Thyroid gland (tissue), 4 donors: ENCODE measurements at regions not wholly inside any gene's neighbourhood (a gene's known extent, or its start where the extent isn't known, plus 50 kb on each side); places are given as distances from the start of the nearest gene placed in this dataset.

Experiments used
- DNase-seq, 2 donors: peaks; one replicate each; pipeline ENCODE4 v3.0.0-alpha.2; 2019
- H3K27ac ChIP-seq, 3 donors: fragments of 200-600 bp; sonication (generic); 1 replicate in 2 of 3; 2 replicates in 1 of 3; pipeline ENCODE4 v1.5.1; 2016 to 2019; ENCODE audit warnings: mild to moderate bottlenecking in 1 of 3, moderate library complexity in 1 of 3
- H3K27me3 ChIP-seq: fragments of 200-600 bp; sonication (generic); one replicate; pipeline ENCODE4 v1.5.1; 2019
- H3K36me3 ChIP-seq, 2 donors: fragments of 200-600 bp; sonication (generic); one replicate each; pipeline ENCODE4 v1.5.1; 2016 to 2019
- H3K4me1 ChIP-seq, 2 donors: fragments of 200-600 bp; sonication (generic); one replicate each; pipeline ENCODE4 v1.5.1; 2017 to 2019
- H3K4me3 ChIP-seq, 3 donors: fragments of 200-600 bp; sonication (generic); replicated peaks in 1 of 3; 1 replicate in 2 of 3; 2 replicates in 1 of 3; pipeline ENCODE4 v1.5.1; 2016; ENCODE audit warnings: mild to moderate bottlenecking in 1 of 3
- H3K9me3 ChIP-seq: fragments of 200-600 bp; sonication (generic); one replicate; pipeline ENCODE4 v1.5.1; 2017
- CTCF ChIP-seq, 6 experiments: fragments of 200-600 bp in 3 of 6; fragments of 450-650 bp in 3 of 6; sonication (generic) in 3 of 6; IDR thresholded peaks; one replicate each; pipeline ENCODE4 v1.5.1; 2016 to 2019; ENCODE audit warnings: antibody characterized with exemption in 6 of 6, mild to moderate bottlenecking in 2 of 6, inconsistent platforms in 1 of 6, moderate library complexity in 1 of 6
- POLR2A ChIP-seq, 2 donors: fragments of 450-650 bp; IDR thresholded peaks; one replicate each; pipeline ENCODE4 v1.6.1; 2017; ENCODE audit warnings: antibody characterized with exemption in 2 of 2, mild to moderate bottlenecking in 2 of 2, moderate library complexity in 1 of 2
- WGBS, 2 donors: methylation state at CpG; one replicate each; pipeline ENCODE4 v1.1.5; 2017; 5-methylcytosine and 5-hydroxymethylcytosine counted together
- intact Hi-C: fragments of 100-400 bp; cut with DNase I; formaldehyde crosslinking; loops from one replicate; pipeline ENCODE4 v1.15.1; 2023

GRCh38 chr2:36238106-36238505 is 117.5 kb upstream of the CRIM1 start:
- H3K27me3 ChIP-seq = no peaks in the 10 kb centered on the region
- no peak for DNase-seq
- WGBS, 2 donors = 72 to 76% methylated on average over 6 of the region's 6 CpGs
- H3K36me3 ChIP-seq = no peaks in the 10 kb centered on the region
- TF ChIP-seq CTCF (IDR thresholded peaks at IDR 0.05) (no peak), POLR2A (IDR thresholded peaks at IDR 0.05) (no peak)
- intact Hi-C loops = no loop called here
- no peak overlapping the region for H3K4me3 ChIP-seq
- H3K27ac ChIP-seq = no peak overlapping the region
- H3K9me3 ChIP-seq = no peaks in the 10 kb centered on the region
- no peaks in the 10 kb centered on the region for H3K4me1 ChIP-seq

GRCh38 chr2:36235882-36236281 is 119.7 kb upstream of the CRIM1 start:
- intact Hi-C loops = no loop called here
- H3K36me3 ChIP-seq = no peaks in the 10 kb centered on the region
- no peaks in the 10 kb centered on the region for H3K9me3 ChIP-seq
- TF ChIP-seq CTCF (IDR thresholded peaks at IDR 0.05) (no peak), POLR2A (IDR thresholded peaks at IDR 0.05) (no peak)
- H3K4me3 ChIP-seq = no peak overlapping the region
- no peak for DNase-seq
- no peaks in the 10 kb centered on the region for H3K4me1 ChIP-seq
- no peak overlapping the region for H3K27ac ChIP-seq
- H3K27me3 ChIP-seq = no peaks in the 10 kb centered on the region

- Histone ChIP-seq H3K36me3 (no peaks in the 10 kb centered on the region), H3K4me1 (no peaks in the 10 kb centered on the region), H3K27ac (no peak overlapping the region), H3K4me3 (no peak overlapping the region), H3K9me3 (no peaks in the 10 kb centered on the region), H3K27me3 (no peaks in the 10 kb centered on the region)
- intact Hi-C loops = no loop called here
- DNase-seq = no peak
- no peak for TF ChIP-seq POLR2A (IDR thresholded peaks at IDR 0.05)
- no peak for TF ChIP-seq CTCF (IDR thresholded peaks at IDR 0.05)
- WGBS, 2 donors = 80 to 89% methylated on average over 3 of the region's 3 CpGs
These were observed 120.2 kb upstream of the CRIM1 start for GRCh38 chr2:36235426-36235825.

GRCh38 chr2:36223259-36223658 is 132.3 kb upstream of the CRIM1 start:
- WGBS, 2 donors = 61 to 65% methylated on average over 3 of the region's 3 CpGs
- H3K4me3 ChIP-seq = no peak overlapping the region

GRCh38 chr2:36222485-36222884 is 133.1 kb upstream of the CRIM1 start:
- no peak for TF ChIP-seq CTCF (IDR thresholded peaks at IDR 0.05)
- no peak for DNase-seq
- intact Hi-C loops = no loop called here
- no peaks in the 10 kb centered on the region for H3K4me1 ChIP-seq
- H3K4me3 ChIP-seq = no peak overlapping the region
- H3K36me3 ChIP-seq = no peaks in the 10 kb centered on the region
- WGBS, 2 donors = 97% methylated on average over 3 of the region's 3 CpGs
- no peaks in the 10 kb centered on the region for H3K9me3 ChIP-seq
- no peaks in the 10 kb centered on the region for H3K27me3 ChIP-seq
- H3K27ac ChIP-seq = no peak overlapping the region

More at GRCh38 chr2:36223259-36223658, 132.3 kb upstream of the CRIM1 start:
- H3K27ac ChIP-seq = no peak overlapping the region
- TF ChIP-seq CTCF (IDR thresholded peaks at IDR 0.05) (no peak), POLR2A (IDR thresholded peaks at IDR 0.05) (no peak)
- H3K9me3 ChIP-seq = no peaks in the 10 kb centered on the region
- intact Hi-C loops = no loop called here
- no peak for DNase-seq
- H3K4me1 ChIP-seq = no peaks in the 10 kb centered on the region
- H3K36me3 ChIP-seq = no peaks in the 10 kb centered on the region
- no peaks in the 10 kb centered on the region for H3K27me3 ChIP-seq
